ENCODE measurements at regions not wholly inside any gene's neighbourhood (a gene's known extent, or its start where the extent isn't known, plus 50 kb on each side); places are given as distances from the start of the nearest gene placed in this dataset.
"Not testable (repeated sequence)": the region's sequence is repeated elsewhere in the genome, so short reads cannot be mapped to it uniquely, and the experiment has no call there.

- H3K4me1 Mint-ChIP-seq, result no peaks in the 10 kb centered on the region
These were observed 220.0 kb downstream of the RASSF9 start for GRCh38 chr12:85616201-85616600.

GRCh38 chr12:85617307-85618091, 218.7 kb downstream of the RASSF9 start:
- Mint-ChIP-seq H3K4me1 (no peaks in the 10 kb centered on the region), H3K4me3 (peak overlapping the region in 1 of 4 donors; percentile 2), H3K27me3 (peaks cover 2% of the 10 kb centered on the region), H3K9me3 (peaks cover 0 to 2% (median 2%) of the 10 kb centered on the region in 3 donors), H3K36me3 (no peaks in the 10 kb centered on the region), H3K27ac (no peak overlapping the region)

More at GRCh38 chr12:85616201-85616600, 220.0 kb downstream of the RASSF9 start:
- H3K27me3 Mint-ChIP-seq, result peaks cover 2% of the 10 kb centered on the region
- H3K36me3 Mint-ChIP-seq, result no peaks in the 10 kb centered on the region
- H3K27ac Mint-ChIP-seq, result no peak overlapping the region
- H3K9me3 Mint-ChIP-seq, result peaks cover 0 to 3% (median 2%) of the 10 kb centered on the region in 3 donors
- H3K4me3 Mint-ChIP-seq, result no peak overlapping the region

- H3K4me1 Mint-ChIP-seq, result no peaks in the 10 kb centered on the region
- no peaks in the 10 kb centered on the region for H3K36me3 Mint-ChIP-seq
- H3K27me3 Mint-ChIP-seq, result peaks cover 2% of the 10 kb centered on the region
- H3K9me3 Mint-ChIP-seq, result no peaks in the 10 kb centered on the region
- H3K4me3 Mint-ChIP-seq, result no peak overlapping the region
- no peak overlapping the region for H3K27ac Mint-ChIP-seq
These were observed 215.2 kb downstream of the RASSF9 start for GRCh38 chr12:85621041-85621440.

- no peaks in the 10 kb centered on the region for H3K4me1 Mint-ChIP-seq
- H3K27ac Mint-ChIP-seq, result no peak overlapping the region
- H3K27me3 Mint-ChIP-seq, result peaks cover 2% of the 10 kb centered on the region
- H3K4me3 Mint-ChIP-seq, result no peak overlapping the region
- no peaks in the 10 kb centered on the region for H3K36me3 Mint-ChIP-seq
- peaks cover 2 to 3% (median 3%) of the 10 kb centered on the region in 3 donors for H3K9me3 Mint-ChIP-seq
These were observed 212.4 kb downstream of the RASSF9 start for GRCh38 chr12:85623763-85624162.

- Mint-ChIP-seq H3K9me3 (peaks cover 2 to 3% (median 3%) of the 10 kb centered on the region in 3 donors), H3K27ac (no peak overlapping the region), H3K36me3 (no peaks in the 10 kb centered on the region), H3K4me3 (no peak overlapping the region), H3K27me3 (no peaks in the 10 kb centered on the region), H3K4me1 (no peaks in the 10 kb centered on the region)
These were observed 210.7 kb downstream of the RASSF9 start for GRCh38 chr12:85625467-85625866.

GRCh38 chr12:85626001-85626783, 210.0 kb downstream of the RASSF9 start:
- no peaks in the 10 kb centered on the region for H3K27me3 Mint-ChIP-seq
- no peak overlapping the region for H3K4me3 Mint-ChIP-seq
- H3K27ac Mint-ChIP-seq, result no peak overlapping the region
- no peaks in the 10 kb centered on the region for H3K4me1 Mint-ChIP-seq
- H3K36me3 Mint-ChIP-seq, result no peaks in the 10 kb centered on the region
- peaks cover 2 to 3% (median 3%) of the 10 kb centered on the region in 3 donors for H3K9me3 Mint-ChIP-seq

GRCh38 chr12:85626784-85627171, 209.4 kb downstream of the RASSF9 start:
- H3K4me1 Mint-ChIP-seq, result no peaks in the 10 kb centered on the region
- no peaks in the 10 kb centered on the region for H3K27me3 Mint-ChIP-seq
- H3K9me3 Mint-ChIP-seq, result peaks cover 2 to 3% (median 3%) of the 10 kb centered on the region in 3 donors
- H3K36me3 Mint-ChIP-seq, result no peaks in the 10 kb centered on the region
- H3K27ac Mint-ChIP-seq, result no peak overlapping the region
- H3K4me3 Mint-ChIP-seq, result no peak overlapping the region

GRCh38 chr12:85627584-85627983, 208.6 kb downstream of the RASSF9 start:
- H3K36me3 Mint-ChIP-seq, result no peaks in the 10 kb centered on the region
- no peaks in the 10 kb centered on the region for H3K4me1 Mint-ChIP-seq
- peaks cover 2 to 3% (median 3%) of the 10 kb centered on the region in 3 donors for H3K9me3 Mint-ChIP-seq
- H3K4me3 Mint-ChIP-seq, result no peak overlapping the region
- H3K27ac Mint-ChIP-seq, result no peak overlapping the region
- no peaks in the 10 kb centered on the region for H3K27me3 Mint-ChIP-seq

- not testable (repeated sequence) for H3K36me3 Mint-ChIP-seq, H3K27me3 Mint-ChIP-seq, H3K9me3 Mint-ChIP-seq, H3K4me3 Mint-ChIP-seq, H3K4me1 Mint-ChIP-seq
- H3K27ac Mint-ChIP-seq, result peak overlapping the region in 1 of 3 donors; percentile 35
These were observed 207.6 kb downstream of the RASSF9 start for GRCh38 chr12:85628562-85628961.

- Mint-ChIP-seq H3K4me3 (no peak overlapping the region), H3K36me3 (no peaks in the 10 kb centered on the region)
These were observed 205.4 kb downstream of the RASSF9 start for GRCh38 chr12:85630851-85631250.

GRCh38 chr12:85632390-85632789, 203.8 kb downstream of the RASSF9 start:
- Mint-ChIP-seq H3K4me3 (no peak overlapping the region), H3K27me3 (no peaks in the 10 kb centered on the region), H3K9me3 (peaks cover 2 to 3% (median 3%) of the 10 kb centered on the region in 3 donors), H3K27ac (peak overlapping the region in 1 of 3 donors; percentile 26), H3K4me1 (no peaks in the 10 kb centered on the region), H3K36me3 (no peaks in the 10 kb centered on the region)

More at GRCh38 chr12:85630851-85631250, 205.4 kb downstream of the RASSF9 start:
- Mint-ChIP-seq H3K9me3 (peaks cover 2 to 3% (median 3%) of the 10 kb centered on the region in 3 donors), H3K4me1 (no peaks in the 10 kb centered on the region), H3K27me3 (no peaks in the 10 kb centered on the region), H3K27ac (no peak overlapping the region)

GRCh38 chr12:85633491-85633890, 202.7 kb downstream of the RASSF9 start:
- Mint-ChIP-seq H3K27ac (no peak overlapping the region), H3K4me3 (no peak overlapping the region), H3K27me3 (no peaks in the 10 kb centered on the region), H3K4me1 (no peaks in the 10 kb centered on the region), H3K36me3 (no peaks in the 10 kb centered on the region), H3K9me3 (peaks cover 0 to 2% (median under 1%) of the 10 kb centered on the region in 3 donors)

GRCh38 chr12:85639834-85640233, 196.4 kb downstream of the RASSF9 start:
- Mint-ChIP-seq H3K9me3 (peaks cover 0 to 6% (median 0%) of the 10 kb centered on the region in 3 donors), H3K4me1 (no peaks in the 10 kb centered on the region), H3K27me3 (no peaks in the 10 kb centered on the region), H3K27ac (no peak overlapping the region), H3K36me3 (no peaks in the 10 kb centered on the region), H3K4me3 (no peak overlapping the region)

GRCh38 chr12:85641796-85642195, 194.4 kb downstream of the RASSF9 start:
- no peaks in the 10 kb centered on the region for H3K4me1 Mint-ChIP-seq
- H3K9me3 Mint-ChIP-seq, result peaks cover 0 to 6% (median 0%) of the 10 kb centered on the region in 3 donors
- no peak overlapping the region for H3K27ac Mint-ChIP-seq
- H3K36me3 Mint-ChIP-seq, result no peaks in the 10 kb centered on the region
- no peaks in the 10 kb centered on the region for H3K27me3 Mint-ChIP-seq
- H3K4me3 Mint-ChIP-seq, result no peak overlapping the region

- no peak overlapping the region for H3K27ac Mint-ChIP-seq
- no peaks in the 10 kb centered on the region for H3K36me3 Mint-ChIP-seq
- H3K9me3 Mint-ChIP-seq, result peaks cover 0 to 6% (median 0%) of the 10 kb centered on the region in 3 donors
- H3K4me3 Mint-ChIP-seq, result no peak overlapping the region
- H3K4me1 Mint-ChIP-seq, result no peaks in the 10 kb centered on the region
- H3K27me3 Mint-ChIP-seq, result no peaks in the 10 kb centered on the region
These were observed 193.9 kb downstream of the RASSF9 start for GRCh38 chr12:85642288-85642687.
